Right renal pelvis (tissue), 4 donors: ENCODE measurements at regions not wholly inside any gene's neighbourhood (a gene's known extent, or its start where the extent isn't known, plus 50 kb on each side); places are given as distances from the start of the nearest gene placed in this dataset.
"Not testable (repeated sequence)": the region's sequence is repeated elsewhere in the genome, so short reads cannot be mapped to it uniquely, and the experiment has no call there.

Experiments
- DNase-seq, 4 donors: peaks; one replicate each; pipeline ENCODE4 v3.0.0-alpha.2; 2013; ENCODE audit warnings: low read depth in 4 of 4, low spot score in 3 of 4, missing footprints in 1 of 4

DNA sequence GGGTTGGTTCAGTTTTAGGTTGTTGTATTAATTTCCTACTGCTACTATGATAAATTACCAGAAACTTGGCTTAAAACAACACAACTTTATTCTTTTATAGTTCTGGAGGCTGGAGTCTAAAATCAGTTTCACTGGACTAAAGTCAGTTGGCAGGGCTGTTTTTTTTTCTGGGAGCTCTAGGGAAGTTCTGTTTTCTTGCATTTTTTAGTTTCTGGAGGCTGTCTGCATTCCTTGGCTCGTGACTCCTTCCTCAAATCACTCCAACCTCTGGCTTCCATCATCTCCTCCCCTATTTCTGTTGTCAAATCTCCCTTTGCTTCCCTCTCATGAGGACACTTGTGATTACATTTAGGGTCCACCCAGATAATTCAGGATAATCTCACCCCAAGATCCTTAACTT is 51.3 kb upstream of the SUB1 start:
- no peak for DNase-seq

DNA sequence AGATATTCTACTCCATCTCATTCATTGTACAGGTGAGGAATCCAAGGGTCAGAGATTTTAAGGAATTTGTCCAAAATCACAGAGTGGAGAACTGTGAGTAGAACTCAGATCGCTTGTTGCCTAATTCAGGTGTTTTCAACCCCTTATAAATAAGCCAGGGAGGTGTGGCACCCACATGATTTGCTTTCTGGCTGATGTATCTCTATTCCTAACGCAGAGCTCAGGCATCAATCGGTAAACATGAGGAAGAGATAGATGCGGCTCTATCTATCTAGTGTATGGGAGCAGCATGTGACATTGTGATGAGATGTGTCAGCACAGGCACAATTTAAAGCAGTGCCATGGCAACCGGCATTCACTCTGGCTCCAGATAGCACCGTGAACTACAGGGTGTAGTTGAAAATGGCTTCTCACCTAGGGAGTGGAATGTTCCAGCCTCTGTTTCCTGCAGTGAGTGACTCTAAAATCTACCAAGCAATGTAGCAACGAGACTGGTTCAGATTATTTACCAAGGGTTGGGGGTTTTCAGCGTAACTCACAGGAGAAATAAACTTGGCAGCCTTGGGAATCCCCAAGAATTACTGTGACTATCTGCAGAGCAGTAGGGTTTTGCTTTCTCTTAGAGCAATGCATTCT is 53.4 kb upstream of the SUB1 start:
- DNase-seq, result no peak

DNA sequence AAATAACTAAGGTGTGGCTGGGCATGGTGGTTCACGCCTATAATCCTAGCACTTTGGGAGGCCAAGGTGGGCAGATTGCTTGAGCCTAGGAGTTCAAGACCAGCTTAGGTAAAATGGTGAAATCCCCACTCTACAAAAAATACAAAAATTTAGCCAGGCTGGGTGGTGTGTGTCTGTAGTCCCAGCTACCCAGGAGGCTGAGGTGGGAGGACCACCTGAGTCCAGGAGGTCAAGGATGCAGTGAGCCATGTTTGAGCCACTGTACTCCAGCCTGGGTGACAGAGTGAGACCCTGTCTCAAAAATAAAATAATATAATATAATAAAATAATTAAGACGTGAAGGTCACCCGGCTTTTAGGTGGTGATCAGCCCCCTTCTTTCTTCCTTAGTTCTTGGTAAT is 58.0 kb upstream of the SUB1 start:
- DNase-seq, result not testable (repeated sequence)

- no peak for DNase-seq
Observed at GRCh38 chr5:32526810-32527209, 58.5 kb upstream of the SUB1 start.

DNA sequence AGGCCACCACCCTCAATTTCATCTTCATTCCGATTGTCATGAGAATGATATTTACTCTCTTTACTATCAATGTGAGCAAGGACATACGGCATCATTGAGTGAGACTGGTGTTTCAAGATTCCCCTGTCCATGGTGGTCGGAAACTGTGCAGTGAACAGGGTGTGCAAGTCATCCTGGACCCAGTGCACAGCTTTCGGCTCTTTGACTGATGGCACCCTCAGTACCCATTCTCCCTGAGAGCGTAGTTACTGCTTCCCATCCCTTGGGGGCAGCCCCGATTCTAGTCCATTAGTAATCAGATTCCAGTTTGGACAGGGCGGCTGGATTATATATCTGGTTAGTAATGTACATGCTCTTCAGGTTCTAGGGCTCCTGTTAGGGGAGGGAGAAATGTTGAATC is 61.7 kb upstream of the SUB1 start:
- DNase-seq, result no peak

GRCh38 chr5:32522429-32523143 is 62.8 kb upstream of the SUB1 start:
- no peak for DNase-seq

DNA sequence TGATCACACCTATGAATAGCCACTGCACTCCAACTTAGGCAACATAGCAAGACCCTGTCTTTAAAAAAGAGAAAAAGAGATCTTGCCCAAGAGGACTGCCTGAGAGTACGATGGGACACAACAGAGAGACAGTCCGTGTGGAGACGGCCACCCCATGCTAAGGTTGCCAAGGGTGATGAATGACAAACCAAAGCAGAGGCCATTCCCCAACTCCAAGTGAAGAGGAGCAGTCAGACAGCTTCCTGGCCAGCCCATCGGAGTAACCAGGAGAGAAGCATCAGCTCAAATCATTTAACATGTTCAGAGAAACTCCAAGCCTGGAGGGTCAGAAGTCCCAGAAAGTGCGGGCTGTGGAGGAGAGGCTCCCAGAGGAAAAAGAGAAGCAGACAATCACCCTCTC is 63.9 kb upstream of the SUB1 start:
- no peak for DNase-seq

GRCh38 chr5:32520972-32521371 is 64.4 kb upstream of the SUB1 start:
- DNase-seq, result no peak

GRCh38 chr5:32520356-32520755 is 65.0 kb upstream of the SUB1 start:
- DNase-seq, result no peak

DNA sequence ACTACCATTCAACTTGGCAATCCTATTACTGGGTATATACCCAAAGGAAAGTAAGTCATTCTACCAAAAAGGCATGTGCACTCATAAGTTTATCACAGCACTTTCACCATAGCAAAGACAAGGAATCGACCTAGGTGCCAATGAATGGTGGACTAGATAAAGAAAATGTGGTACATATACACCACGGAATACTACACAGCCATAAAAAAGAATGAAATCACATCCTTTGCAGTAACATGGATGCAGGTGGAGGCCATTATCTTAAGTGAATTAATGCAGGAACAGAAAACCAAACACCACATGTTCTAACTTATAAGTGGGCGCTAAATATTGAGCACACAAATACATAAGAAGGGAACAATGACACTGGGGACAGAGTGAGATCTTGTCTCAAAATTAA is 65.8 kb upstream of the SUB1 start:
- DNase-seq, result no peak

DNA sequence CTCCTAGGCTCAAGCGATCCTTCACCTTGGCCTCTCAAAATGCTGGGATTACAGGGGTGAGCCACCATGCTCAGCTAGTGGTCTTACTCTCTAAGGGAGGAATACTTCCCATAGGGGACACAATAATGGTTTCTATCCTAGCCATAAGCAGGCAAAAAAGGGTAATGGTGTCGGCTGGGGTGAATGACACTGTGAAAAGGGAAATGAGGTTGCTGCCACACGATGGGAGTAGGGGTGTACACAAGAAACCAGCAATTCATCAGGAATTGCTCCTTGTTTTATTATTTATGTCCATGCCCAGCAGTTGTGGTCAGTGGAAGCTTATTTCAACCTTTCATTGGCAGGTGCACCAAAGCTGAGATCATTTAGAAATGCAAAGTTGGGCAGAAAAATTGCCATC is 70.3 kb upstream of the ZFR start:
- DNase-seq, result no peak

DNA sequence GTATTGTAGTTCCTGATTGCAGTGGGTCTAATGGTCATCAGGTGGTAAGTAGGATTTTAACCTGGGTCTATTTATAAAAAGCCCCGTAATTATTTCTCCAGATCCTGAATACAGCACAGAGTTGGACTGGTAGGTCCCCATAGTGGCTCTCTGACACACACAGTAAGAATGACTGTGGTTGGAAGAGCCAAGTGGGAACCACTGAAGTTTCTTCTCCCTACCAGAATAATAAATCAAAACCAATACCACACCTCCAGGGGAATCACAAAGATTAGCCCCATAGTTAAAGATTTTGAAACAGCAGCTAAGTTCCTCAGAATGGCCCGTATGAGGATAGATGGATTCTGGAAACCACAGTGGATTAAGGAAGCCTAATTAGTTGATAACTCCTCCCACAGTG is 68.4 kb upstream of the ZFR start:
- no peak for DNase-seq

- DNase-seq, result no peak
Observed at GRCh38 chr5:32511776-32512374, 67.3 kb upstream of the ZFR start.

- no peak for DNase-seq
Observed at GRCh38 chr5:32510860-32511259, 66.3 kb upstream of the ZFR start.

DNA sequence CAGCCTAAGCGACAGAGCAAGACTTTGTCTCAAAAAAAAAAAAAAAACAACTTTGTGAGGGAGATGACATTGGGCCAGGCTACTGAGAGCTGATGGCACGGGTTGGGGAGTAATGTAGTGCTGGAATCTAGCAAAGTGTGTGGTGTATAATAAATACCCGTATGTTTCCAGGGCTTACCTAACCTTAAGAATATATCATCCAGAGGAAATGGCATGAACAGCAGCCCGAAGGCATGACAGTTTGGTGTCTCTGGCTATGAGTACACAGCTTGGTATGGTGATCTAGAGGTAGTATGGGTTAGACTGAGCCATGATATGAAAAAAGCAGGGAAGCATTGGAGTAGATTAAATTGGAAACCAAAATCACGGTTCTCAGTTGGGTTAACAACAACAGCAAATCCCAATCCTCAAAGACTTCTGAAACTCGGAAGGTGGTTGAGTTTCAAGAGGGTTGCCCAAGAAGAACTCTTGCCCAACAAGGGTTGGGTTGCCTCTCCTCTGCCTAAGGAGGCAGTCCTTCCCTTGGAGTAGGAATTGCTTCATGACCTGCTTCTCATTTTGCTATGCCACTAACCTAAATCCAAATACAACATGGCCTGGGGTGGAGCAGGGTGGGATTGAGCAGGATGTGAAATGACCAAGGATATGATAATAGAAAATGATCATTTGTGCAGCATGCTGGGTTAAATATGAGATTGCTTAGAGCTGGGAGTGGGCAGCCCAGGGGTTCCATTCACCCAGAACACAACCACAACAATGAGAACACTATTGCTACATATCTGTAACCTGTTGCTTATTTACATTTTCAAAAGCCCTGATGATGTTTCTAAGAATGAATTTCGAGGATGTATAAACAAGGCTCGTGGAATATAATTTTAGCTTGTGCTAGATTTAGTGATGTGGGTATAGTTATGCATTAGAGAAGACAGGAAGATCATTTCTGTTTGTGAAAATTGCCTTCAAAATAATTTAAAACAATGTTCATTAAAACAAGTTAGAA is 64.6 kb upstream of the ZFR start:
- no peak for DNase-seq

- no peak for DNase-seq
Observed at GRCh38 chr5:32507738-32508434, 63.3 kb upstream of the ZFR start.

DNA sequence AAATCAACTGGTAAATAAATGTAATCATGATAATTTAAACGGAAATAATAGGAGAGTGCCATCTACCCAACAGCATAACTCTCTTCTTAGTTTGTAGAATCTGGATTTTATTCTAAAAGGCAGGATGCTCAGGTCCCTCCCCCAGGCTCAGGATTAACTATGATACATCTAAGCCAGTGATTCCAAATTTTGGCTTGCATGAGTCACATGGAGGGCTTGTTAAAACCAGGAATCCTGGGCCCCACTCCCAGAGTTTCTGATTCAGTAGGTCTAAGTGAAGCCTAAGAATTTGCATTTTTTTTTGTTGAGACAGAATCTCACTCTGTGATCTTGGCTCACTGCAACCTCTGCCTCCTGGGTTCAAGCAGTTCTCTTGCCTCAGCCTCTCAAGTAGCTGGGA is 62.3 kb upstream of the ZFR start:
- DNase-seq, result no peak

DNA sequence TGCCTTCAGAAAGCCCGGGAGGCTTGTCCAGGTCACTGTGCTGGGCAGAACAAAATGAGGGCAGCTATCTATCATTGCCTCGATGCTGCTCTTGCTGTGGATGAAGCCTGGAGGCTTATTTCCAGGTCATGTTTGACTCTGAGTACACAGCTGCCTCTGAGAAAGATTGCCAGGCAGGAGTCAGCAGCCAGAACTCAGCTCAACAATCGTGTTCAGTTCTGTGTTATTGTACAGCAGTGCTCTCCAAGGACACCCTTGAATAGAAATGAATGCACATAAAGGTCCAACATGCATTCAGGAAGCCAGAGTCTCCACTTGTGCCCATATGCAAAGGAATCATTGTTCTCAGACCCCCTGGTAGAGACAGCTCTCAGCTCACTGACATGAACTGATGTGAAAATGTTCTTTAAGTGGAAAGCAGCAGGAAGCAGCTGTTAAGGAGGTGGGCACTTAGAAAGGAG is 61.7 kb upstream of the ZFR start:
- no peak for DNase-seq

- no peak for DNase-seq
Observed at GRCh38 chr5:32505756-32506155, 61.2 kb upstream of the ZFR start.

DNA sequence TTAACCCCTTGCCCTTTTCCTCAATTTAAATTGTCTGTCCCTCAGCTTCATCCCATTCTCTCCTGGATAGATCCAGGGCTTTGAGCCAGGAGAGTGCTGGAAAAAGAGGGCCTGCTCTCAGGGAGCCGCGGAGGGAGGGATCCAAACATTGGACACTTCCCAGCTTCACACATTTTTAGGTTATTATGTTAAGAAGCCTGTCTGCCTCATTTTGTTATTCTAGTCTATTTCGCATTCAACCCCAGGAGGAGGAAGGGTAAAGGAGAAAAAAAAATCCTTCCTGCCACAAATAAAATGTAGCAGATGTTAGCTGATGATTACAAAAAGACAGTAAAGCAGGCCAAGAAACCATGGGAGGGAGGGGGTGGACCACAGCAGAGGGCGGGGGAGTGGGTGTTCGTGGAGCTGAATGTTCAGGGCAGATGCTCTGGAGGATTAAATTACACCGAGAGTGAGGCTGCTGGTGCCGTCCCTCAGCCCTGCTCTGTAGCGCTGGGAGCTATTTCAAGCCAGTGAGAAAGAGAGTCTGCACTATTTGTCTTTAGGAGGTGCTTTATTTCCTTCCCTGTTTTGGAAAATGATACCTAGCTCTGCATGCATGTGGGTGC is 60.6 kb upstream of the ZFR start:
- DNase-seq, result peak in 3 of 4 donors; percentile 69 to 80 (median 72)
